Testis (tissue), 2 donors: ENCODE measurements at regions not wholly inside any gene's neighbourhood (a gene's known extent, or its start where the extent isn't known, plus 50 kb on each side); places are given as distances from the start of the nearest gene placed in this dataset.

Source experiments
- CTCF ChIP-seq, 3 experiments: fragments of 450-650 bp in 2 of 3; fragments of 200-600 bp in 1 of 3; sonication (generic) in 1 of 3; IDR thresholded peaks; one replicate each; pipeline ENCODE4 v1.5.1; 2016 to 2019; ENCODE audit warnings: antibody characterized with exemption in 3 of 3, mild to moderate bottlenecking in 2 of 3, moderate library complexity in 1 of 3
- POLR2A ChIP-seq: fragments of 450-650 bp; IDR thresholded peaks from one replicate; pipeline ENCODE4 v1.6.1; 2017; ENCODE audit warnings: antibody characterized with exemption, mild to moderate bottlenecking, moderate library complexity

- no peak for TF ChIP-seq CTCF (IDR thresholded peaks at IDR 0.05)
- no peak for TF ChIP-seq POLR2A
These were observed 292.6 kb upstream of the MKI67 start for GRCh38 chr10:128418819-128419218.
